GM12865 (cell line): ENCODE measurements at regions not wholly inside any gene's neighbourhood (a gene's known extent, or its start where the extent isn't known, plus 50 kb on each side); places are given as distances from the start of the nearest gene placed in this dataset.

Experiments used
- DNase-seq: peaks from one replicate; pipeline ENCODE4 v3.0.0; 2010; ENCODE audit warnings: low read depth
- H3K4me3 ChIP-seq: 2 replicates; pipeline ENCODE4 v1.5.1; 2011; ENCODE audit warnings: mild to moderate bottlenecking, low read depth, low read length, control low read depth
- CTCF ChIP-seq: IDR thresholded peaks from 2 replicates; pipeline ENCODE4 v1.5.1; 2011; ENCODE audit warnings: low read length, control low read depth, low read depth, inconsistent platforms; ENCODE audit not compliant: insufficient read depth; ENCODE audit errors: missing control alignments

GRCh38 chr2:47249931-47250330 lies 73.6 kb upstream of the CALM2 start:
- TF ChIP-seq CTCF: no peak
- no peak for DNase-seq
- H3K4me3 ChIP-seq: no peak overlapping the region

- no peak overlapping the region for H3K4me3 ChIP-seq
- no peak for TF ChIP-seq CTCF
- DNase-seq: no peak
Observed at GRCh38 chr2:47249157-47249900, 73.0 kb upstream of the CALM2 start.

GRCh38 chr2:47243596-47244323 lies 67.4 kb upstream of the CALM2 start:
- no peak for DNase-seq
- no peak for TF ChIP-seq CTCF
- H3K4me3 ChIP-seq: no peak overlapping the region

- no peak overlapping the region for H3K4me3 ChIP-seq
- TF ChIP-seq CTCF: no peak
- DNase-seq: no peak
Observed at GRCh38 chr2:47241715-47242114, 65.4 kb upstream of the CALM2 start.

- H3K4me3 ChIP-seq: no peak overlapping the region
- TF ChIP-seq CTCF: no peak
- no peak for DNase-seq
Observed at GRCh38 chr2:47239119-47239969, 63.0 kb upstream of the CALM2 start.

GRCh38 chr2:47238638-47239037 lies 62.3 kb upstream of the CALM2 start:
- no peak for DNase-seq
- no peak overlapping the region for H3K4me3 ChIP-seq
- TF ChIP-seq CTCF: no peak
